ENCODE measurements at regions not wholly inside any gene's neighbourhood (a gene's known extent, or its start where the extent isn't known, plus 50 kb on each side); places are given as distances from the start of the nearest gene placed in this dataset.

- no peak for DNase-seq (ENCODE audit: low read depth)
These were observed 65.9 kb upstream of the RGPD4 start for GRCh38 chr2:107760620-107761364.

- no peak for DNase-seq (ENCODE audit: low read depth)
These were observed 54.3 kb upstream of the RGPD4 start for GRCh38 chr2:107772353-107772752.

- no peak for DNase-seq (ENCODE audit: low read depth)
These were observed 51.5 kb upstream of the RGPD4 start for GRCh38 chr2:107775211-107775610.

- DNase-seq (ENCODE audit: low read depth), result no peak
These were observed 50.9 kb upstream of the RGPD4 start for GRCh38 chr2:107775791-107776190.

- DNase-seq (ENCODE audit: low read depth), result no peak
These were observed 50.3 kb upstream of the RGPD4 start for GRCh38 chr2:107776362-107776761.
